OCI-M1 (cell line): ENCODE measurements at regions not wholly inside any gene's neighbourhood (a gene's known extent, or its start where the extent isn't known, plus 50 kb on each side); places are given as distances from the start of the nearest gene placed in this dataset.
"Not testable (repeated sequence)": the region's sequence is repeated elsewhere in the genome, so short reads cannot be mapped to it uniquely, and the experiment has no call there.

Source experiments
- DNase-seq: peaks from one replicate; lab custom pipeline; 2025; lab: John Stamatoyannopoulos, UW

- DNase-seq = no peak
Observed at GRCh38 chr4:126136922-126137781, 822.4 kb downstream of the FAT4 start.

- DNase-seq = no peak
Observed at GRCh38 chr4:126137782-126138170, 823.0 kb downstream of the FAT4 start.

- DNase-seq = no peak
Observed at GRCh38 chr4:126144543-126145237, 829.9 kb downstream of the FAT4 start.

GRCh38 chr4:126168484-126168883, 853.7 kb downstream of the FAT4 start:
- DNase-seq = no peak

GRCh38 chr4:126172126-126172525, 857.4 kb downstream of the FAT4 start:
- peak; percentile 45 for DNase-seq

- no peak for DNase-seq
Observed at GRCh38 chr4:126174627-126175026, 859.9 kb downstream of the FAT4 start.

- no peak for DNase-seq
Observed at GRCh38 chr4:126180642-126181041, 865.9 kb downstream of the FAT4 start.

- no peak for DNase-seq
Observed at GRCh38 chr4:126182336-126182735, 867.6 kb downstream of the FAT4 start.

- no peak for DNase-seq
Observed at GRCh38 chr4:126182786-126183185, 868.0 kb downstream of the FAT4 start.

GRCh38 chr4:126183206-126183605, 868.5 kb downstream of the FAT4 start:
- DNase-seq = no peak

- DNase-seq = no peak
Observed at GRCh38 chr4:126191536-126191935, 876.8 kb downstream of the FAT4 start.

GRCh38 chr4:126192506-126192905, 877.8 kb downstream of the FAT4 start:
- DNase-seq = no peak

- DNase-seq = not testable (repeated sequence)
Observed at GRCh38 chr4:126201251-126202138, 886.7 kb downstream of the FAT4 start.

GRCh38 chr4:126202226-126202625, 887.5 kb downstream of the FAT4 start:
- DNase-seq = peak; percentile 10

- DNase-seq = no peak
Observed at GRCh38 chr4:126207910-126208309, 893.2 kb downstream of the FAT4 start.

- no peak for DNase-seq
Observed at GRCh38 chr4:126209147-126209546, 894.4 kb downstream of the FAT4 start.

GRCh38 chr4:126213996-126214395, 899.2 kb downstream of the FAT4 start:
- peak; percentile 31 for DNase-seq

- DNase-seq = no peak
Observed at GRCh38 chr4:126215759-126216158, 901.0 kb downstream of the FAT4 start.

- no peak for DNase-seq
Observed at GRCh38 chr4:126216611-126217010, 901.9 kb downstream of the FAT4 start.

GRCh38 chr4:126221282-126221681, 906.5 kb downstream of the FAT4 start:
- no peak for DNase-seq

- no peak for DNase-seq
Observed at GRCh38 chr4:126221717-126222340, 907.1 kb downstream of the FAT4 start.
